Uterus (tissue), 3 donors: ENCODE measurements at regions not wholly inside any gene's neighbourhood (a gene's known extent, or its start where the extent isn't known, plus 50 kb on each side); places are given as distances from the start of the nearest gene placed in this dataset.

Source experiments
- DNase-seq, 2 donors: peaks; one replicate each; pipeline ENCODE4 v3.0.0-alpha.2; 2019 to 2020
- H3K27ac ChIP-seq, 2 donors: fragments of 200-600 bp; sonication (generic); 1 replicate in 1 of 2; 2 replicates in 1 of 2; pipeline ENCODE4 v1.5.1; 2016 to 2018
- H3K27me3 ChIP-seq, 2 donors: fragments of 200-600 bp; sonication (generic); one replicate each; pipeline ENCODE4 v1.5.1; 2018 to 2019; ENCODE audit warnings: control low read depth in 1 of 2
- H3K36me3 ChIP-seq, 2 donors: fragments of 200-600 bp; sonication (generic); one replicate each; pipeline ENCODE4 v1.5.1; 2019; ENCODE audit warnings: control low read depth in 1 of 2
- H3K4me1 ChIP-seq, 2 donors: fragments of 200-600 bp; sonication (generic); one replicate each; pipeline ENCODE4 v1.5.1; 2018 to 2019; ENCODE audit warnings: control low read depth in 1 of 2
- H3K4me3 ChIP-seq, 2 donors: fragments of 200-600 bp; sonication (generic); 1 replicate in 1 of 2; 2 replicates in 1 of 2; pipeline ENCODE4 v1.5.1; 2018 to 2019; ENCODE audit warnings: mild to moderate bottlenecking in 1 of 2
- H3K9me3 ChIP-seq, 2 donors: fragments of 200-600 bp; sonication (generic); one replicate each; pipeline ENCODE4 v1.5.1; 2019; ENCODE audit warnings: control low read depth in 1 of 2
- CTCF ChIP-seq, 4 experiments: fragments of 200-600 bp in 2 of 4; fragments of 450-650 bp in 2 of 4; sonication (generic) in 2 of 4; IDR thresholded peaks; one replicate each; pipeline ENCODE4 v1.5.1; 2016 to 2019; ENCODE audit warnings: antibody characterized with exemption in 4 of 4, mild to moderate bottlenecking in 2 of 4, moderate library complexity in 1 of 4
- POLR2A ChIP-seq, 2 donors: fragments of 450-650 bp; IDR thresholded peaks; one replicate each; pipeline ENCODE4 v1.6.1; 2016; ENCODE audit warnings: antibody characterized with exemption in 2 of 2, mild to moderate bottlenecking in 1 of 2, moderate library complexity in 1 of 2
- intact Hi-C: fragments of 100-400 bp; cut with DNase I; formaldehyde crosslinking; loops from one replicate; pipeline ENCODE4 v1.15.1; 2023; ENCODE audit warnings: low total_unique reads
- donor health status: DM: yes; HTN: yes; CAD: no.

GRCh38 chr4:84189144-84189543, 309.9 kb downstream of the NKX6-1 start:
- Histone ChIP-seq H3K4me1 (no peaks in the 10 kb centered on the region), H3K27me3 (no peaks in the 10 kb centered on the region), H3K9me3 (no peaks in the 10 kb centered on the region), H3K27ac (no peak overlapping the region), H3K4me3 (no peak overlapping the region), H3K36me3 (no peaks in the 10 kb centered on the region)
- TF ChIP-seq POLR2A (IDR thresholded peaks at IDR 0.05): no peak
- no peak for TF ChIP-seq CTCF (IDR thresholded peaks at IDR 0.05)
- intact Hi-C loops: no loop called here
- no peak for DNase-seq

GRCh38 chr4:84179409-84179808, 319.7 kb downstream of the NKX6-1 start:
- TF ChIP-seq POLR2A (IDR thresholded peaks at IDR 0.05) (no peak), CTCF (IDR thresholded peaks at IDR 0.05) (no peak)
- no peak for DNase-seq
- intact Hi-C loops: no loop called here

GRCh38 chr4:84177831-84178542, 321.1 kb downstream of the NKX6-1 start:
- H3K27me3 ChIP-seq: no peaks in the 10 kb centered on the region
- H3K27ac ChIP-seq: no peak overlapping the region
- no peak overlapping the region for H3K4me3 ChIP-seq
- H3K36me3 ChIP-seq: no peaks in the 10 kb centered on the region
- DNase-seq: no peak
- no peak for TF ChIP-seq CTCF (IDR thresholded peaks at IDR 0.05)
- no peak for TF ChIP-seq POLR2A (IDR thresholded peaks at IDR 0.05)
- H3K9me3 ChIP-seq: no peaks in the 10 kb centered on the region
- no peaks in the 10 kb centered on the region for H3K4me1 ChIP-seq
- intact Hi-C loops: no loop called here

More at GRCh38 chr4:84179409-84179808, 319.7 kb downstream of the NKX6-1 start:
- H3K36me3 ChIP-seq: no peaks in the 10 kb centered on the region
- no peaks in the 10 kb centered on the region for H3K9me3 ChIP-seq
- H3K4me1 ChIP-seq: no peaks in the 10 kb centered on the region
- H3K27ac ChIP-seq: no peak overlapping the region
- H3K27me3 ChIP-seq: no peaks in the 10 kb centered on the region
- no peak overlapping the region for H3K4me3 ChIP-seq

GRCh38 chr4:84176016-84176415, 323.1 kb downstream of the NKX6-1 start:
- TF ChIP-seq CTCF (IDR thresholded peaks at IDR 0.05) (no peak), POLR2A (IDR thresholded peaks at IDR 0.05) (no peak)
- Histone ChIP-seq H3K9me3 (no peaks in the 10 kb centered on the region), H3K27ac (no peak overlapping the region), H3K4me1 (no peaks in the 10 kb centered on the region), H3K36me3 (no peaks in the 10 kb centered on the region), H3K27me3 (no peaks in the 10 kb centered on the region), H3K4me3 (no peak overlapping the region)
- no peak for DNase-seq
- intact Hi-C loops: no loop called here

GRCh38 chr4:84171871-84172270, 327.2 kb downstream of the NKX6-1 start:
- TF ChIP-seq CTCF (IDR thresholded peaks at IDR 0.05): no peak
- TF ChIP-seq POLR2A (IDR thresholded peaks at IDR 0.05): no peak
- Histone ChIP-seq H3K4me1 (no peaks in the 10 kb centered on the region), H3K27me3 (no peaks in the 10 kb centered on the region), H3K4me3 (no peak overlapping the region), H3K9me3 (no peaks in the 10 kb centered on the region), H3K36me3 (no peaks in the 10 kb centered on the region), H3K27ac (no peak overlapping the region)
- DNase-seq: no peak
- intact Hi-C loops: no loop called here
